Neural progenitor cell (in vitro differentiated cells): ENCODE measurements at regions not wholly inside any gene's neighbourhood (a gene's known extent, or its start where the extent isn't known, plus 50 kb on each side); places are given as distances from the start of the nearest gene placed in this dataset.

Source experiments
- EZH2 ChIP-seq: fragments of 200-600 bp; sonication (generic); IDR thresholded peaks from 2 replicates; pipeline ENCODE4 v1.6.1; 2017; ENCODE audit warnings: antibody characterized with exemption, mild to moderate bottlenecking, moderate library complexity
- TF ChIP-seq, protein P1 (sequence below): fragments of 200-600 bp; sonication (generic); IDR thresholded peaks from 2 replicates; pipeline ENCODE4 v1.5.1; 2017; ENCODE audit warnings: antibody characterized with exemption, mild to moderate bottlenecking

DNA sequence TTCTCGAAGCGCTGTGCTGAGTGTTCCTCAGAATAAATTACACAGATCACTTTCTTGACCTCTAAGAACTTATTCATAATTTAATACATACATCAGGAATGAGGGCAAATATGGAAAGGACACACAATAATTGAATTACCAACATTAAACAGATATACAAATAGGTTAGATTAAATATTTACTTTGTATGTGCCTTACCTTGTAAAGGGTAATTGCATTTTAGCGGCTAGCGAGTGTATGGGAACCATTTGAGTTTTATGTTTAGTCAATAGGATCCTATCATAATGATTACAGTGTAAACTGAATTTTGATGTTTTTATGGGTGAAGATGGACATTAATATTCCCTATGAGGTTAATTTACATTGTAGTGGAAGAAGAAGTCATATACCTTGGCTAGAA is 1187.1 kb upstream of the WWC1 start:
- TF ChIP-seq, protein P1, sequence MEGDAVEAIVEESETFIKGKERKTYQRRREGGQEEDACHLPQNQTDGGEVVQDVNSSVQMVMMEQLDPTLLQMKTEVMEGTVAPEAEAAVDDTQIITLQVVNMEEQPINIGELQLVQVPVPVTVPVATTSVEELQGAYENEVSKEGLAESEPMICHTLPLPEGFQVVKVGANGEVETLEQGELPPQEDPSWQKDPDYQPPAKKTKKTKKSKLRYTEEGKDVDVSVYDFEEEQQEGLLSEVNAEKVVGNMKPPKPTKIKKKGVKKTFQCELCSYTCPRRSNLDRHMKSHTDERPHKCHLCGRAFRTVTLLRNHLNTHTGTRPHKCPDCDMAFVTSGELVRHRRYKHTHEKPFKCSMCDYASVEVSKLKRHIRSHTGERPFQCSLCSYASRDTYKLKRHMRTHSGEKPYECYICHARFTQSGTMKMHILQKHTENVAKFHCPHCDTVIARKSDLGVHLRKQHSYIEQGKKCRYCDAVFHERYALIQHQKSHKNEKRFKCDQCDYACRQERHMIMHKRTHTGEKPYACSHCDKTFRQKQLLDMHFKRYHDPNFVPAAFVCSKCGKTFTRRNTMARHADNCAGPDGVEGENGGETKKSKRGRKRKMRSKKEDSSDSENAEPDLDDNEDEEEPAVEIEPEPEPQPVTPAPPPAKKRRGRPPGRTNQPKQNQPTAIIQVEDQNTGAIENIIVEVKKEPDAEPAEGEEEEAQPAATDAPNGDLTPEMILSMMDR: no peak
- TF ChIP-seq EZH2: no peak
